Subcutaneous abdominal adipose tissue (tissue), 5 donors: ENCODE measurements at regions not wholly inside any gene's neighbourhood (a gene's known extent, or its start where the extent isn't known, plus 50 kb on each side); places are given as distances from the start of the nearest gene placed in this dataset.
"Not testable (repeated sequence)": the region's sequence is repeated elsewhere in the genome, so short reads cannot be mapped to it uniquely, and the experiment has no call there.

Experiments
- H3K27ac ChIP-seq: one replicate; pipeline ENCODE4 v1.7.0; 2013; ENCODE audit warnings: low read depth, mild to moderate bottlenecking, inconsistent platforms, low read length, moderate library complexity
- H3K27me3 ChIP-seq, 5 donors: one replicate each; pipeline ENCODE4 v1.7.0; 2013; ENCODE audit warnings: low read length in 5 of 5, inconsistent platforms in 1 of 5; ENCODE audit not compliant: control insufficient read depth in 5 of 5, insufficient read depth in 4 of 5
- H3K36me3 ChIP-seq, 5 donors: one replicate each; pipeline ENCODE4 v1.7.0; 2013; ENCODE audit warnings: low read length in 5 of 5; ENCODE audit not compliant: control insufficient read depth in 5 of 5, insufficient read depth in 5 of 5
- H3K4me1 ChIP-seq, 5 donors: one replicate each; pipeline ENCODE4 v1.7.0; 2013; ENCODE audit warnings: low read length in 5 of 5, mild to moderate bottlenecking in 3 of 5, moderate library complexity in 1 of 5; ENCODE audit not compliant: control insufficient read depth in 5 of 5, insufficient read depth in 5 of 5
- H3K4me3 ChIP-seq, 5 donors: one replicate each; pipeline ENCODE4 v1.7.0; 2013; ENCODE audit warnings: low read length in 5 of 5, low read depth in 1 of 5
- H3K9ac ChIP-seq, 5 donors: one replicate each; pipeline ENCODE4 v1.7.0; 2013; ENCODE audit warnings: low read length in 5 of 5, mild to moderate bottlenecking in 4 of 5, moderate library complexity in 3 of 5
- H3K9me3 ChIP-seq, 5 donors: one replicate each; pipeline ENCODE4 v1.7.0; 2013; ENCODE audit warnings: low read length in 5 of 5; ENCODE audit not compliant: control insufficient read depth in 5 of 5
- donor health status: healthy.
- donor health status: healthy.
- donor health status: healthy.
- donor health status: healthy.
- donor health status: healthy.

DNA sequence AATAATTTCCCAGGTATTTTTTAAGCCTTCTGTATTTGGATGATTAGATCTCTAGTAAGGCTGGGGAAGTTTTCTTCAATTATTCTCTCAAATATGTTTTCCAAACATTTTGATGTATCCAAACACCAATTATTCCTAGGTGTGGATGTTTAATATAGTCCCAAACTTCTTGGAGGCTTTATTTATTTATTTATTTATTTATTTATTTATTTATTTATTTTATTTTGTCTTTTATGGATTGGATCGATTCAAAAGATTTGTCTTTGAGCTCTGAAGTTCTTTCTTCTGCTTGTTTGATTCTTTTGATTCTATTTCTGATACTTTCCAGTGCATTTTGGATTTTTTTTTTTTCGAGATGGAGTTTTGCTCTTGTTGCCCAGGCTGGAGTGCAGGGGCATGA lies 2267.9 kb upstream of the RAG2 start:
- Histone ChIP-seq H3K27ac (no peak overlapping the region), H3K27me3 (peaks cover 0 to 2% (median 0%) of the 10 kb centered on the region in 5 donors), H3K36me3 (no peaks in the 10 kb centered on the region), H3K9ac (no peak overlapping the region), H3K4me1 (peaks cover 0 to 2% (median 0%) of the 10 kb centered on the region in 5 donors), H3K9me3 (peaks cover 0 to 9% (median 6%) of the 10 kb centered on the region in 5 donors), H3K4me3 (no peak overlapping the region)

DNA sequence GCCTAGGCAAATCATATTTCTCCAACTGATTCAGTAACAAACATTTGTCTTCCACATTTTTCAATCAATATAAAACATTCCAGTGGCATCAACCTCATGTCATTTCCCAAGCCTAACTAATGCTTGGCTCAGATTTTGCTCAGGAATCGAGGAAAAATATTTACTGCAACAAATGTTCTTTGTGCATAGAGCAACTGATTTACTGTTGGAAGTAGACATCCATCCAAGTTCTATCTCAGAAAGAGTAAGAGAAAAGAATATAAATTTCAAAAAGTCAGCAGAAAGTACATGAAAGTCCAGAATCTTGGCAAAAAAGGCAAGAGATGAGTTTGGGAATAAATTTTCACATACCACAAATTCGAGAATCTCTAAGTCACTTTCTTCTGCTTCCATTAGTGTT lies 2245.0 kb upstream of the RAG2 start:
- no peak overlapping the region for H3K27ac ChIP-seq

DNA sequence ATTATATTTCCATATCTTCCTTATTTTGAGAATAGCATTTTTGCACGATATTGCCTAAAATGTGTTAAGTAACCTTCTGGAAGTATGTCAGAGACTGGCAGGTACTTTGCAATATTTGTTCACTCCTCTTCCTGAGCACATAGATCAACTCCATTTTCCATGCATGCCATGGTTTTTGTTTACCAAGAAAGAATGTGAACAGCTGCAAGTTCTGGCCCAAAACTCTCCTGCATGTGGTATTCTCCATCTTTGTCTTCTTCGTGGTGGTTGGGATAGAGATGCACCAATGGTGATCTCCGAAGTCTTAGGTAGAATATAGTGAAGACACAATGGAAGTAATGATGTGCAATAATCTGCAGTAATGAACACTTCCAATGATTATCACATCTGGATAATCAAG lies 2241.0 kb upstream of the RAG2 start:
- Histone ChIP-seq H3K4me1 (no peaks in the 10 kb centered on the region), H3K27ac (no peak overlapping the region), H3K36me3 (no peaks in the 10 kb centered on the region), H3K27me3 (no peaks in the 10 kb centered on the region), H3K9ac (no peak overlapping the region), H3K4me3 (no peak overlapping the region), H3K9me3 (no peaks in the 10 kb centered on the region)

More for the DNA sequence above, 2245.0 kb upstream of the RAG2 start:
- Histone ChIP-seq H3K4me1 (no peaks in the 10 kb centered on the region), H3K4me3 (no peak overlapping the region), H3K9me3 (peaks cover 0 to 3% (median 0%) of the 10 kb centered on the region in 5 donors), H3K36me3 (no peaks in the 10 kb centered on the region), H3K9ac (no peak overlapping the region), H3K27me3 (no peaks in the 10 kb centered on the region)

DNA sequence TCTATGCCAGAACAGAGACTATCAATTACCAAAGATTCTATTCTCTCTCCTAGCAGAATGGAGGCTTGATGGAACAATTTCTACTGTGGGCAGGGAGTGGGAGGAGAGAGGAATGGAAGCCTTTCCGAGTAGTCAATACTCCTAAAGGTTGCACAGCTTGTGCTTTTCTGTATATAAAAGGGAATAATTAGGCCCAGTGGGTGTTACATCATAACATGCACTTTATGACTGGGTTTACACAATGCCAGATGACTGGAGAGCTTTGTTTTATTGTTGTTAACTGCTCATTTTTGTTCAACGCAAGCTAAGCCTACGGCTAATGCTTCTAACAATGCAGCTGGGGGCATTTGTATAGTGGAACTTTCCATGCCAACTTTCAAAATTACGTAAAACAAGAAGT lies 2237.9 kb upstream of the RAG2 start:
- no peaks in the 10 kb centered on the region for H3K27me3 ChIP-seq
- no peaks in the 10 kb centered on the region for H3K4me1 ChIP-seq
- H3K36me3 ChIP-seq = no peaks in the 10 kb centered on the region
- no peak overlapping the region for H3K27ac ChIP-seq
- no peaks in the 10 kb centered on the region for H3K9me3 ChIP-seq
- H3K9ac ChIP-seq = no peak overlapping the region
- no peak overlapping the region for H3K4me3 ChIP-seq

DNA sequence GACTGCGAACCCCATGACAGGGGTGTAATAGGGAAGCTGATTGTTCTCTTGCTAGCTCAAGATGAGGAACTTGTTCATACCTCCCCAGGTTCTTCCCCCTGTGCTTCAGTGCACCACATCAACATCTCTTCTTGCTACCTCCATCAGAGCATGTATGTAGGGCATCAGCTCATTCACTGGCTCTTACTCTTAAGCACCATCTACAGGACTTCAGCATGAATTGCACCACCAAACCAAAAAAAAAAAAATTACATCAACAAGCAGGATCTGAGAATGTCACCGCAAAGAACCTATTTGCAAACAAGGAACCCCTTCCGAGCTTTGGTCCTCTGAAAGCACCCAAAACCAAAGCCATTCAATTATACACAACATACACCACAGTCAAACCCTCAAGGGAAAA lies 2226.5 kb upstream of the RAG2 start:
- no peaks in the 10 kb centered on the region for H3K4me1 ChIP-seq
- no peaks in the 10 kb centered on the region for H3K36me3 ChIP-seq
- H3K9me3 ChIP-seq = peaks cover 0 to 13% (median 11%) of the 10 kb centered on the region in 5 donors
- no peaks in the 10 kb centered on the region for H3K27me3 ChIP-seq
- H3K4me3 ChIP-seq = no peak overlapping the region
- H3K27ac ChIP-seq = no peak overlapping the region
- H3K9ac ChIP-seq = no peak overlapping the region

DNA sequence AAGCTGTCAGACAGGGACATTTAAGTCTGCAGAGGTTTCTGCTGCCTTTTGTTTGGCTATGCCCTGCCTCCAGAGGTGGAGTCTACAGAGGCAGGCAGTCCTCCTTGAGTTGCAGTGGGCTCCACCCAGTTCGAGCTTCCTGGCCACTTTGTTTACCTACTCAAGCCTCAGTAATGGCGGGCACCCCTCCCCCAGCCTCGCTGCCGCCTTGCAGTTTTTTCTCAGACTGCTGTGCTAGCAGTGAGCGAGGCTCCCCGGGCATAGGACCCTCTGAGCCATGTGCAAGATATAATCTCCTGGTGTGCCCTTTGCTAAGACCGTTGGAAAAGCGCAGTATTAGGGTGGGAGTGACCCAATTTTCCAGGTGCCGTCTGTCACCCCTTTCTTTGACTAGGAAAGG lies 2223.8 kb upstream of the RAG2 start:
- H3K4me3 ChIP-seq, H3K36me3 ChIP-seq, H3K4me1 ChIP-seq, H3K9ac ChIP-seq, H3K27me3 ChIP-seq, H3K9me3 ChIP-seq, H3K27ac ChIP-seq: not testable (repeated sequence)

DNA sequence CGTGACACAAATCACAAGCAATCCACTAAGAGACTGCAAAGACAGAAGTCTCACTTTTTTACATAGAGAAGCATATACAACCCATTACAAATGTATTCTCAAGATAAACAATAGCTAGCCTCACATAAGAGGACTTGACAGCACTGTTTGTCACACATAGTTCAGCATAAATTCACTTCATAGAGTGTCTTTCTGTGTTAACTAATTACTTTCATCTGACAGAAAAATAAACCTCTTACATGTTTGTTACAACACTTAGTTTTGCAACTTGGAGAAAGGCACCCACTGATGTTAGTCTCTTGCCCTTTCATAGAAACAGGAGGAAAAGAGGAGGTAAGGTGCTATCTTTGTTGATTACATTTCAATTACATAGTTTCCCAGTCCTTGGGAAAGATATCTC lies 2221.9 kb upstream of the RAG2 start:
- H3K4me1 ChIP-seq = no peaks in the 10 kb centered on the region
- no peak overlapping the region for H3K4me3 ChIP-seq
- no peak overlapping the region for H3K27ac ChIP-seq
- peaks cover 0 to 8% (median 0%) of the 10 kb centered on the region in 5 donors for H3K9me3 ChIP-seq
- H3K9ac ChIP-seq = no peak overlapping the region
- H3K27me3 ChIP-seq = no peaks in the 10 kb centered on the region
- H3K36me3 ChIP-seq = no peaks in the 10 kb centered on the region

DNA sequence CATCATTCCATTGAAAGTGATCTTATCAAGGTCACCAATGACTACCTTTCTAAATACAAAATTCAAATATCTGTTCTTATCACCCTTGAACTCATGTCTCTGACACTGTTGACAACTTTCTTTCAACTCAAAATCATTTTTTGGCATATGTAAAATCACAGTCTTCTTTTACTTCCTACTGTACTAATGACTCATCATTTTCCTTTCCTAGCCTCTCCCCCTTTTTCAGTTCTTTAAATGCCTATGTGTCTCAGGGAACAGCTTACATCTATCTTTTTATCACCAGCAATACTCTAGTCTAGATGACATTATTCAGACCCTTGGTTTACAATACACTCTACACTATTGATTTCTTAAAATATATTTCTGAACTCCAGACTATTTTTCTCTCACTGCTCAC lies 2220.7 kb upstream of the RAG2 start:
- H3K4me1 ChIP-seq = no peaks in the 10 kb centered on the region

DNA sequence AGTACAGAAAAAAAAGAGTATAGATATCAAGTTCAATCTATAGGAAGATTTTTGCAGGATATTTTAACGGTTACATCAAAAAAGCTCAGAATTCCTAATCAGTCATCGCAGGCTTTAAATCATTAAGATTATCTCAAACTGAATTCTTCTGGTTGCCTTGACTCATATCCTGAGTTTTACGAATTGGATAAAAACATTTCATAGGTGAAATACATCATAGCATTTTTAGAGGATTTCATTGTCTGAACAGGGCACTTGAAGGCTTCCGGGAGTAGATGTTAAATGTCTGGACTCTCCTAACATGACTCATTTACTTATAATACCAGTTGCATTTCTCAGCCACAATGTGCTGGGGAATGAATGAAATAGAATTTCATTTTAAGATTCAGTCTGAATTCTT lies 2216.6 kb upstream of the RAG2 start:
- H3K27me3 ChIP-seq = no peaks in the 10 kb centered on the region
- H3K4me3 ChIP-seq = no peak overlapping the region
- H3K9ac ChIP-seq = no peak overlapping the region
- no peaks in the 10 kb centered on the region for H3K36me3 ChIP-seq
- H3K9me3 ChIP-seq = no peaks in the 10 kb centered on the region
- no peaks in the 10 kb centered on the region for H3K4me1 ChIP-seq
- no peak overlapping the region for H3K27ac ChIP-seq

More for the DNA sequence above, 2220.7 kb upstream of the RAG2 start:
- Histone ChIP-seq H3K9me3 (peaks cover 0 to 1% (median 0%) of the 10 kb centered on the region in 5 donors), H3K36me3 (no peaks in the 10 kb centered on the region), H3K9ac (no peak overlapping the region), H3K27ac (no peak overlapping the region), H3K4me3 (no peak overlapping the region), H3K27me3 (no peaks in the 10 kb centered on the region)

DNA sequence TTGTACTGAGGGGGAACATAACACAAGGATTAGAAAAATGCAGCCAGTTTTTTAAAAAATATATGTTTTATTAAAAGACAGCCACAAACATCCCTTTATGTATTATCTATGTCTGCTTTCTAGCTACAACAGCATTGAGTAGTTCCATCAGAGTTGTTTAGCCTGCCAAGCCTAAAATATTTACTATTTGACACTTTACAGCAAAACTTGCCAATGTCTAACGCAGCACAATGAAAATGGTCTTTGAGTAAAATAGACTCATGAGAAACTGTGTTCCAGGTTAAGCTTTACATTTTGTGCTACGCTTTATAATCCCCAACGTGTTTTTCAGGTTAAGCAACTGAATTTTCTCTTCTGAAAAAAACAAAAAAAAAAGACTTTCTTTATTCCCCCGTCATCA lies 2211.5 kb upstream of the RAG2 start:
- no peaks in the 10 kb centered on the region for H3K36me3 ChIP-seq
- no peak overlapping the region for H3K4me3 ChIP-seq
- no peak overlapping the region for H3K9ac ChIP-seq
- H3K4me1 ChIP-seq = no peaks in the 10 kb centered on the region
- no peaks in the 10 kb centered on the region for H3K27me3 ChIP-seq
- H3K27ac ChIP-seq = no peak overlapping the region
- no peaks in the 10 kb centered on the region for H3K9me3 ChIP-seq

DNA sequence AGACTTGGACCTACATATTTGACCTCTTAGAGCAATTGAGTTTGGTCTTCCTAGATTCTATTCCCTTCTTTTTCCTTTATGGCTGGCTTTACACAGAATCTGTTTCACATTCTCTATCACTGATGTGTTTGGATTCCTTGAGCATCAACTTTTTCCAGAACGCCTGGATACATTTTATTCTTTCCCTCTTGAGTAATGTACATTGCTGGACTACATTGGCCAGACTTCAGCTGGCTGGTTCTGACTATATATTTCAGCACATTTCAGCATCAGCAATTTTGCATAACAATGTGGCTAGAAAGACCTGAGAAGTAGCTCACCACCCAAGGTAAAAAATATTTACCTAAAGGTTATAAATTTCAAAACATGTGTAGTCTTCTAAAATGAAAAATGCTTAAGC lies 2198.2 kb upstream of the RAG2 start:
- Histone ChIP-seq H3K9ac (no peak overlapping the region), H3K4me1 (no peaks in the 10 kb centered on the region), H3K27ac (no peak overlapping the region), H3K27me3 (no peaks in the 10 kb centered on the region), H3K36me3 (no peaks in the 10 kb centered on the region), H3K4me3 (no peak overlapping the region), H3K9me3 (no peaks in the 10 kb centered on the region)
